GM12891 (cell line): ENCODE measurements at regions not wholly inside any gene's neighbourhood (a gene's known extent, or its start where the extent isn't known, plus 50 kb on each side); places are given as distances from the start of the nearest gene placed in this dataset.

Source experiments
- PAX5 ChIP-seq: IDR thresholded peaks from 2 replicates; pipeline ENCODE4 v1.6.1; 2011; ENCODE audit warnings: low read length, moderate library complexity, mild to moderate bottlenecking; ENCODE audit not compliant: insufficient read depth, severe bottlenecking
- POLR2A ChIP-seq: IDR thresholded peaks from 2 replicates; pipeline ENCODE4 v1.6.1; 2011; ENCODE audit warnings: low read depth, low read length, control low read depth
- POLR2AphosphoS5 ChIP-seq: IDR thresholded peaks from 2 replicates; pipeline ENCODE4 v1.6.1; 2011; ENCODE audit warnings: low read depth, low read length, control low read depth
- POU2F2 ChIP-seq: IDR thresholded peaks from 2 replicates; pipeline ENCODE4 v1.6.1; 2011; ENCODE audit warnings: low read depth, mild to moderate bottlenecking, control low read depth, low read length, moderate library complexity
- SPI1 ChIP-seq: IDR thresholded peaks from 2 replicates; pipeline ENCODE4 v1.6.1; 2011; ENCODE audit warnings: low read depth, low read length, control low read depth
- TAF1 ChIP-seq: IDR thresholded peaks from 2 replicates; pipeline ENCODE4 v1.6.1; 2011; ENCODE audit warnings: low read depth, low read length, control low read depth

DNA sequence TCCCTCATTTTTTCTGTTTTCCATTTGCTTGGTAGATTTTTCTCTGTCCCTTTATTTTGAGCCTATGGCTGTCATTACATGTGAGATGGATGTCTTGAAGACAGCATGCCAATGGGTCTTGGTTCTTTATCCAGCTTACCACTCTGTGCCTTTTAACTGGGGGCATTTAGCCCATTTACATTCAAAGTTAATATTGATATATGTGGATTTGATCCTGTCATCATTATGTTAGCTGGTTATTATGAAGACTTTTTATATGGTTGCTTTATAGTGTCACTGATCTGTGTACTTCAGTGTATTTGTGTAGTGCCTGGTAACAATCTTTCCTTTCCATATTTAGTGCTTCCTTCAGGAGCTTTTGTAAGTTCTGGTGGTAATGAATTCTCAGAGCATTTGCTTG is 89.3 kb upstream of the UNC5B start:
- TF ChIP-seq POLR2AphosphoS5 (no peak), SPI1 (no peak), POLR2A (no peak), TAF1 (no peak), PAX5 (no peak), POU2F2 (no peak)
